Astrocyte of the spinal cord (primary cell): ENCODE measurements at regions not wholly inside any gene's neighbourhood (a gene's known extent, or its start where the extent isn't known, plus 50 kb on each side); places are given as distances from the start of the nearest gene placed in this dataset.
A peak's percentile ranks its signal among the peaks of the same experiment; 100 is the strongest.

Experiments used
- DNase-seq: peaks from one replicate; pipeline ENCODE4 v3.0.0; 2011; ENCODE audit warnings: low read depth, low spot score
- H3K4me3 ChIP-seq: 2 replicates; pipeline ENCODE4 v1.5.1; 2011; ENCODE audit warnings: low read depth, mild to moderate bottlenecking, low read length, moderate library complexity
- CTCF ChIP-seq: IDR thresholded peaks from 2 replicates; pipeline ENCODE4 v1.5.1; 2012; ENCODE audit warnings: low read depth, mild to moderate bottlenecking, low read length, inconsistent platforms
- in situ Hi-C: cut with HindIII; loops from 2 replicates; pipeline ENCODE4 v1.10.0; 2017; ENCODE audit warnings: low sequenced_read_pairs

DNA sequence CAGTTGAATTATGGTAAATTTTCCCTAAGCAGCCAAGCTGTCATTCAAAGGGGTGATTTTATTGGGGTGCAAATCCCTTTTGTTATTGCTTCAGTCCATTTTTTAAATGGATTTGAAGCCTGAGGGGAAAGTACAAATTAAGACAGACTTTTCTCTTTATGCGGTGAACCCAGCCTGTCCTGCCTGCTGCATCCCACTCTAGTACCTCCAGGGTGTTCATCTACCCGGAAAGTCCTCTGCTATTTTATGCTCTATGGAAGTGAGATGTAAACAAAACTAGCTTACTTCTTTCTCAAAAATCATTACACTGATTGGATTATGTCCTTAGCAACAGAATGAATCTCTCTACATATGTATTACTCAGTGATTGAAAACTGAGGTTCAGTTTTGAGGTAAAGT is 1088.9 kb upstream of the CITED2 start:
- in situ Hi-C loops: no loop called here
- no peak for DNase-seq
- TF ChIP-seq CTCF: no peak
- H3K4me3 ChIP-seq: no peak overlapping the region

- TF ChIP-seq CTCF: no peak
- in situ Hi-C loops: no loop called here
- no peak overlapping the region for H3K4me3 ChIP-seq
- DNase-seq: peak; percentile 54
These were observed 1088.2 kb upstream of the CITED2 start for GRCh38 chr6:140462453-140463311.

DNA sequence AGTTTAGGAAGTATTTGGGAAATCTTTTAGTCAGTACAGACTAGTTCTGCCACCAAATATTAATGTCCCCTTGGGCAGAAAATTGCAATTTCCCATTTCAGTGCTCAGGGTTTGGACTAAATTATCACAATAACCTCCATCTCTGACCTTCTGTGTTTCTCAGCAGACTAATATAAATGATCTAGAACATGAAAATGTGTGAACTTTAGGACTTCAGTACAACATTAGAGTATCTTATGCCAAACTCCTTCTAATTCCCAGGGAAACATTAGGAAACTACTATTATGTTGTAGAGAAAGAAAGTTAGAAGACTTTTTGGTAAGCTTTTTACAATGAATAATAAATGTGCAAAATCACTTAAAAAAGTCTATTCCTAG is 1087.6 kb upstream of the CITED2 start:
- TF ChIP-seq CTCF: no peak
- no peak for DNase-seq
- in situ Hi-C loops: no loop called here
- H3K4me3 ChIP-seq: no peak overlapping the region

- in situ Hi-C loops: no loop called here
These were observed 1085.8 kb upstream of the CITED2 start for GRCh38 chr6:140460267-140460666.

GRCh38 chr6:140459209-140459608 is 1084.8 kb upstream of the CITED2 start:
- DNase-seq: no peak
- no peak overlapping the region for H3K4me3 ChIP-seq
- TF ChIP-seq CTCF: no peak
- in situ Hi-C loops: no loop called here

More at GRCh38 chr6:140460267-140460666, 1085.8 kb upstream of the CITED2 start:
- TF ChIP-seq CTCF: no peak
- no peak for DNase-seq
- no peak overlapping the region for H3K4me3 ChIP-seq

- DNase-seq: no peak
- in situ Hi-C loops: no loop called here
- TF ChIP-seq CTCF: no peak
- no peak overlapping the region for H3K4me3 ChIP-seq
These were observed 1071.8 kb upstream of the CITED2 start for GRCh38 chr6:140446241-140446640.
